MCF 10A (cell line): ENCODE measurements at regions not wholly inside any gene's neighbourhood (a gene's known extent, or its start where the extent isn't known, plus 50 kb on each side); places are given as distances from the start of the nearest gene placed in this dataset.

Experiments
- BruUV-seq: library from RNA; stranded (reverse); fragments of 400-500 nt; replicated peaks from 2 replicates; lab custom pipeline; 2021; lab: Mats Ljungman, UMichigan
- CTCF ChIA-PET: fragments of 300-600 bp; sonication (Branson Sonifier 250); formaldehyde crosslinking; extraction: SDS; loops from one replicate; lab custom pipeline; 2021; ENCODE audit warnings: antibody characterized with exemption, inconsistent platforms; lab: Yijun Ruan, JAX
- POLR2A ChIA-PET: fragments of 300-600, 350-650 bp; sonication (Branson Sonifier 250); formaldehyde crosslinking; extraction: SDS; loops from one replicate; lab custom pipeline; 2020; ENCODE audit warnings: antibody characterized with exemption, inconsistent platforms; lab: Yijun Ruan, JAX
- DNase-seq: peaks from one replicate; pipeline ENCODE4 v3.0.0-alpha.2; 2018; ENCODE audit not compliant: unreplicated experiment
- H3K27ac Mint-ChIP-seq: one replicate; pipeline ENCODE4 v1.8.0; 2022; ENCODE audit warnings: mild to moderate bottlenecking, low read depth, mixed read lengths; ENCODE audit not compliant: unreplicated experiment
- H3K27me3 Mint-ChIP-seq: one replicate; pipeline ENCODE4 v1.8.0; 2022; ENCODE audit warnings: mixed read lengths; ENCODE audit not compliant: insufficient read depth, unreplicated experiment
- H3K36me3 Mint-ChIP-seq: one replicate; pipeline ENCODE4 v1.8.0; 2022; ENCODE audit warnings: mild to moderate bottlenecking, moderate library complexity, mixed read lengths; ENCODE audit not compliant: insufficient read depth, unreplicated experiment
- H3K4me1 Mint-ChIP-seq: one replicate; pipeline ENCODE4 v1.8.0; 2022; ENCODE audit warnings: mixed read lengths; ENCODE audit not compliant: insufficient read depth, unreplicated experiment
- H3K4me3 Mint-ChIP-seq: one replicate; pipeline ENCODE4 v1.8.0; 2022; ENCODE audit warnings: mild to moderate bottlenecking, moderate library complexity, mixed read lengths; ENCODE audit not compliant: unreplicated experiment
- H3K9me3 Mint-ChIP-seq: one replicate; pipeline ENCODE4 v1.8.0; 2022; ENCODE audit warnings: mixed read lengths; ENCODE audit not compliant: unreplicated experiment
- intact Hi-C: fragments of 100-400 bp; cut with micrococcal nuclease; formaldehyde crosslinking; loops from 2 replicates; pipeline ENCODE4 v1.14.1; 2022
- TF ChIP-seq, protein P1 (sequence below): fragments of 200-600 bp; IDR thresholded peaks from one replicate; pipeline ENCODE4 v1.8.0; 2022; ENCODE audit warnings: antibody characterized with exemption, mild to moderate bottlenecking; ENCODE audit not compliant: unreplicated experiment

DNA sequence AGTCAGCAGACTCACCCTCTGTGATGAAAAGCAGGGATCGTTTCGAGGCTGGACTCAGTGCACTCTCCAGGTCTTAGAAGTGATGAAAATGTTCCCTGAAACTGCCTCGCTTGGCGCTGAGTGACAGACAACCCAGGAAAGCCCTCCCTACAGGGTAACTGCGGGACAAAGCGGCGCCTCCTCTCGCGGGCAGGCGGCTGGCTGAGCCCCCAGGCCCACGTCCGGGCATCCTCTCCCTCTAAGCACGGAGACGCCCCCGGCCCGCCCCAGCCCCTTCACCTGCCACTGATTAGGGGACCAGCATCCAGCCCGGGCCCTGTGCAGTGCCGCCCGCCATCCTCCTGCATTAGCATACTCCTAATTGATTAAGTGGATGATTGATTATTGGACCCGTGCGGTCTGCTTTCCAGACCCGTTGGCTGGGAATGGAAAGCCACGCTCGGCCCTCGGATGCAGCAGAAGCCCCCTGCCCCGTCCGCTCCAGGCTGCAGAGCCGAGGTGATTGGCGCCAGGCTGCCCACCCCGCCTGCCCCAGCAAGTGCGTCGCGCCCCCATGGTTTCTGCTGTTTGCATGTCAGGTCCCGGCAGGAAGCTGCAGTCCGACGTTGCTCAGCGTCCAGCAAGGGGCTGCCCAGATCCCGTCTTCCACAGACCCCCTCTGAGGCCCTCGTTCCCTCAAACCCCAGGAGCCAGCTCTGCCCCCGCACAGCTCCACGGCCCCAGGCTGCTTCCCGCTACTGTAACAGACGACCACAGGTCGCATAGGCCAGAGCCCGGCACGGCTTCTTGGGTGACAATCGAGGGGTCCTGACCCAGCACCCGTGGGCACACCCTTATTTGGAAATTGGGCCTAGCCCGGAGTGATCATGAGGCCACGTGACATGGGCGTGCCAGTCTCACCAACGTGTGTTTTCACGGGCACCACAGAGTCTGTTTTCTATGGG is 131.6 kb downstream of the DLL1 start:
- no peak overlapping the region for H3K4me3 Mint-ChIP-seq
- no peak overlapping the region for H3K27ac Mint-ChIP-seq
- POLR2A ChIA-PET: interaction anchor here (0.6 kb wide), 1 partner anchor 31 kb away, joined by 3 read pairs; no protein-coding TSS in a partner anchor
- no peak for DNase-seq
- CTCF ChIA-PET: no interaction called here
- no TSS peak for BruUV-seq
- H3K4me1 Mint-ChIP-seq: no peaks in the 10 kb centered on the region
- intact Hi-C loops: no loop called here
- TF ChIP-seq, protein P1, sequence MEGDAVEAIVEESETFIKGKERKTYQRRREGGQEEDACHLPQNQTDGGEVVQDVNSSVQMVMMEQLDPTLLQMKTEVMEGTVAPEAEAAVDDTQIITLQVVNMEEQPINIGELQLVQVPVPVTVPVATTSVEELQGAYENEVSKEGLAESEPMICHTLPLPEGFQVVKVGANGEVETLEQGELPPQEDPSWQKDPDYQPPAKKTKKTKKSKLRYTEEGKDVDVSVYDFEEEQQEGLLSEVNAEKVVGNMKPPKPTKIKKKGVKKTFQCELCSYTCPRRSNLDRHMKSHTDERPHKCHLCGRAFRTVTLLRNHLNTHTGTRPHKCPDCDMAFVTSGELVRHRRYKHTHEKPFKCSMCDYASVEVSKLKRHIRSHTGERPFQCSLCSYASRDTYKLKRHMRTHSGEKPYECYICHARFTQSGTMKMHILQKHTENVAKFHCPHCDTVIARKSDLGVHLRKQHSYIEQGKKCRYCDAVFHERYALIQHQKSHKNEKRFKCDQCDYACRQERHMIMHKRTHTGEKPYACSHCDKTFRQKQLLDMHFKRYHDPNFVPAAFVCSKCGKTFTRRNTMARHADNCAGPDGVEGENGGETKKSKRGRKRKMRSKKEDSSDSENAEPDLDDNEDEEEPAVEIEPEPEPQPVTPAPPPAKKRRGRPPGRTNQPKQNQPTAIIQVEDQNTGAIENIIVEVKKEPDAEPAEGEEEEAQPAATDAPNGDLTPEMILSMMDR: no peak
- no peaks in the 10 kb centered on the region for H3K9me3 Mint-ChIP-seq
- no peaks in the 10 kb centered on the region for H3K36me3 Mint-ChIP-seq
- peaks cover 5% of the 10 kb centered on the region for H3K27me3 Mint-ChIP-seq

DNA sequence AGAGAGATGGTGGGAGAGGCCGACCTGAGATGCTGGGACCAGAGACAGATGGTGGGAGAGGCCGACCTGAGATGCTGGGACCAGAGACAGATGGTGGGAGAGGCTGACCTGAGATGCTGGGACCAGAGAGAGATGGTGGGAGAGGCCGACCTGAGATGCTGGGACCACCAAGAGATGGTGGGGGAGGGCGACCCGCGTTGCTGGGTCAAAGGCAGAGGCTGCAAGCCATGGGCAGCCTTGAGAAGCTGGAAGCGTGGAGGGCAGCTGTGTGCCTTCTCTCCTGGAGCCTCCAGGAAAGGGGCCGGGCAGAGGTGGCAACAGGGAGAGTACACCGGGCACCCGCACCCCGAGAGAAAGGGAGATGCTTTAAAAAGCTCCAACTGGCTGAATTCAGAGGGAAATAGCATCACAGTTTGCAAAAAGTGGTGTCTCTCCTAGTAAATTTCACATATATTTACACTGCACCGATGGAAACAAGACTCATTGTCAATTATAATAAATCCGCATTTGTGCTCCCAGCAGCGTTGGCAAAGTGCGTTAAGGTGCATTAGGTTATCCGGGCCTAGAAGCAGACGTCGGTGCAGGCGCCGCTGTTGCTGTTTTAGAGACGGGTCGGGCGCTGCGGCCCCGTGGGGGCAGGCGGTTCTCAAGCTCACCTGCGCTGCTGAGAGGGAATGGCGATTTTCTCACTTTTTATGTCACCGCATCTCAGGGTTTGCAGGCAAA is 132.4 kb downstream of the DLL1 start:
- H3K36me3 Mint-ChIP-seq: no peaks in the 10 kb centered on the region
- intact Hi-C loops: no loop called here
- no peak overlapping the region for H3K27ac Mint-ChIP-seq
- TF ChIP-seq, protein P1: no peak
- no peak overlapping the region for H3K4me3 Mint-ChIP-seq
- DNase-seq: no peak
- BruUV-seq: no TSS peak
- H3K9me3 Mint-ChIP-seq: no peaks in the 10 kb centered on the region
- H3K4me1 Mint-ChIP-seq: no peaks in the 10 kb centered on the region
- no peaks in the 10 kb centered on the region for H3K27me3 Mint-ChIP-seq
- POLR2A ChIA-PET: no interaction called here
- CTCF ChIA-PET: no interaction called here

DNA sequence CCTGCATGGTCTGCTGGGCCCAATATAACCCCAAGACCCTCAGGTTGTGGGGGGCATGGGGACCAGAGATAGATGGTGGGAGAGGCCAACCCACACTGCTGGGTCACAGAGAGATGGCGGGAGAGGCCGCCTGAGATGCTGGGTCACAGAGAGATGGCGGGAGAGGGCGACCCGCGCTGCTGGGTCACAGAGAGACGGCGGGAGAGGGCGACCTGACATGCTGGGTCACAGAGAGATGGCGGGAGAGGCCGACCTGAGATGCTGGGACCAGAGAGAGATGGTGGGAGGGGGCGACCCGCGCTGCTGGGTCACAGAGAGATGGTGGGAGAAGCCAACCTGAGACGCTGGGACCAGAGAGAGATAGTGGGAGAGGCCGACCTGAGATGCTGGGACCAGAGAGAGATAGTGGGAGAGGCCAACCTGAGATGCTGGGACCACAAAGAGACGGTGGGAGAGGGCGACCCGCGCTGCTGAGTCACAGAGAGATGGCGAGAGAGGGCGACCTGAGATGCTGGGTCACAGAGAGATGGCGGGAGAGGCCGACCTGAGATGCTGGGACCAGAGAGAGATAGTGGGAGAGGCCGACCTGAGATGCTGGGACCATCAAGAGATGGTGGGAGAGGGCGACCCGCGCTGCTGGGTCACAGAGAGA is 133.2 kb downstream of the DLL1 start:
- DNase-seq: no peak
- H3K4me3 Mint-ChIP-seq: no peak overlapping the region
- CTCF ChIA-PET: no interaction called here
- TF ChIP-seq, protein P1: no peak
- no peaks in the 10 kb centered on the region for H3K27me3 Mint-ChIP-seq
- POLR2A ChIA-PET: no interaction called here
- H3K4me1 Mint-ChIP-seq: no peaks in the 10 kb centered on the region
- BruUV-seq: no TSS peak
- intact Hi-C loops: no loop called here
- no peaks in the 10 kb centered on the region for H3K36me3 Mint-ChIP-seq
- H3K27ac Mint-ChIP-seq: no peak overlapping the region
- H3K9me3 Mint-ChIP-seq: no peaks in the 10 kb centered on the region
